K562 (cell line): ENCODE measurements at regions not wholly inside any gene's neighbourhood (a gene's known extent, or its start where the extent isn't known, plus 50 kb on each side); places are given as distances from the start of the nearest gene placed in this dataset.

Experiments used
- ILF3 ChIP-seq: fragments of 450-650 bp; IDR thresholded peaks from 2 replicates; pipeline ENCODE4 v1.6.1; 2018; ENCODE audit warnings: antibody characterized with exemption, mild to moderate bottlenecking, moderate library complexity, borderline replicate concordance
- KLF6 ChIP-seq: fragments of 250-450 bp; sonication (Bioruptor Pico); IDR thresholded peaks from 2 replicates; pipeline ENCODE4 v1.4.0; 2020; ENCODE audit warnings: mild to moderate bottlenecking, moderate library complexity, borderline replicate concordance
- MEF2A ChIP-seq: IDR thresholded peaks from 2 replicates; pipeline ENCODE4 v1.6.1; 2011; ENCODE audit warnings: low read depth, mild to moderate bottlenecking, low read length, moderate library complexity; ENCODE audit not compliant: control insufficient read depth
- MYC ChIP-seq, 2 experiments: fragments of 250-450 bp in 1 of 2; sonication (Bioruptor Pico) in 1 of 2; IDR thresholded peaks; 2 replicates each; pipeline versions ENCODE4 v1.5.1 to v1.6.1; 2012 to 2021; ENCODE audit warnings: low read depth in 2 of 2, borderline replicate concordance in 1 of 2, improper control_type of control experiment in 1 of 2, low read length in 1 of 2, mild to moderate bottlenecking in 1 of 2, moderate library complexity in 1 of 2
- RNF2 ChIP-seq: sonication (generic); IDR thresholded peaks from 2 replicates; pipeline ENCODE4 v1.6.1; 2016
- SIN3A ChIP-seq, 2 experiments: fragments of 150-350 bp in 1 of 2; IDR thresholded peaks; 2 replicates each; pipeline ENCODE4 v1.6.1; 2011 to 2016; ENCODE audit warnings: borderline replicate concordance in 2 of 2, low read depth in 2 of 2, low read length in 2 of 2, mild to moderate bottlenecking in 2 of 2, moderate library complexity in 2 of 2; ENCODE audit not compliant: control insufficient read depth in 1 of 2
- SRF ChIP-seq, 2 experiments: fragments of 250-450, 450-650 bp in 1 of 2; sonication (Bioruptor Pico) in 1 of 2; sonication (generic) in 1 of 2; formaldehyde crosslinking; IDR thresholded peaks; 2 replicates each; pipeline versions ENCODE4 v1.5.0 to v1.5.1; 2020 to 2022; ENCODE audit warnings: mild to moderate bottlenecking in 1 of 2, missing genetic modification reagents in 1 of 2
- STAT5B ChIP-seq: fragments of 250-450 bp; sonication (Bioruptor Pico); IDR thresholded peaks from 2 replicates; pipeline ENCODE4 v1.8.0; 2021; ENCODE audit warnings: mild to moderate bottlenecking, inconsistent platforms
- YY1 ChIP-seq, 3 experiments: IDR thresholded peaks; 2 replicates each; pipeline ENCODE4 v1.6.1; 2011; ENCODE audit warnings: low read length in 2 of 3, mild to moderate bottlenecking in 2 of 3, moderate library complexity in 2 of 3, borderline replicate concordance in 1 of 3, control low read depth in 1 of 3, low read depth in 1 of 3; ENCODE audit not compliant: insufficient read depth in 3 of 3, insufficient replicate concordance in 2 of 3, control insufficient read depth in 1 of 3, insufficient read length in 1 of 3; ENCODE audit errors: extremely low read depth in 1 of 3
- ZNF780A ChIP-seq: fragments of 250-450 bp; sonication (Bioruptor Pico); IDR thresholded peaks from 2 replicates; pipeline ENCODE4 v1.5.0; 2021; ENCODE audit warnings: mild to moderate bottlenecking
- TF ChIP-seq, protein P1 (sequence below), 2 experiments: fragments of 450-650 bp; IDR thresholded peaks; 2 replicates each; pipeline ENCODE4 v1.6.1; 2016
- TF ChIP-seq, protein P2 (sequence below): sonication (generic); formaldehyde crosslinking; IDR thresholded peaks from 2 replicates; pipeline ENCODE4 v1.8.1; 2022; ENCODE audit warnings: missing genetic modification reagents
- TF ChIP-seq, protein P3 (sequence below), 2 experiments: fragments of 450-650 bp in 1 of 2; sonication (generic) in 1 of 2; formaldehyde crosslinking in 1 of 2; IDR thresholded peaks in 1 of 2; conservative IDR thresholded peaks in 1 of 2; 2 replicates each; pipeline versions ENCODE4 v1.6.1 to v1.8.1; 2016 to 2023; ENCODE audit warnings: mild to moderate bottlenecking in 2 of 2, moderate library complexity in 2 of 2, inconsistent platforms in 1 of 2, missing genetic modification reagents in 1 of 2

DNA sequence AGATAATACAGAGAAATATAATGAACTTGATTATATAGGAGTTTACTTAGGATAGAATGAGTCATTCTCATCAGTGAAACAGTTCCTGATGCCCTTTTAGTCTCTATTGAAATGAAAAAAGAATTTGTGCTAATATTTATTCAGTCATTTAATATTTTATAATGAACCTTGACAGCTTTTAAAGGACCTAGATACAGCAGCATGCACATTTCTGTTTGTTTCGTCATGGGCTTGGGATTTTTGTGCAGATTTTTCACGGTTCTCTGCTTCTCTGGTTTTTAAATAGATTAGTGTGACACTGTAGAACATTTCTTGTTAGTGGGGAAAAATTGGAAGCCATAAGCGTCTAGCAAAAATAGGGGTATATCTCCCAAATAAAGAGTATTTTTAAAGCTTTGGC is 60.7 kb downstream of the NABP1 start:
- TF ChIP-seq, protein P1, sequence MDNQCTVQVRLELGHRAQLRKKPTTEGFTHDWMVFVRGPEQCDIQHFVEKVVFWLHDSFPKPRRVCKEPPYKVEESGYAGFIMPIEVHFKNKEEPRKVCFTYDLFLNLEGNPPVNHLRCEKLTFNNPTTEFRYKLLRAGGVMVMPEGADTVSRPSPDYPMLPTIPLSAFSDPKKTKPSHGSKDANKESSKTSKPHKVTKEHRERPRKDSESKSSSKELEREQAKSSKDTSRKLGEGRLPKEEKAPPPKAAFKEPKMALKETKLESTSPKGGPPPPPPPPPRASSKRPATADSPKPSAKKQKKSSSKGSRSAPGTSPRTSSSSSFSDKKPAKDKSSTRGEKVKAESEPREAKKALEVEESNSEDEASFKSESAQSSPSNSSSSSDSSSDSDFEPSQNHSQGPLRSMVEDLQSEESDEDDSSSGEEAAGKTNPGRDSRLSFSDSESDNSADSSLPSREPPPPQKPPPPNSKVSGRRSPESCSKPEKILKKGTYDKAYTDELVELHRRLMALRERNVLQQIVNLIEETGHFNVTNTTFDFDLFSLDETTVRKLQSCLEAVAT (IDR thresholded peaks at IDR 0.05) = no peak
- TF ChIP-seq ILF3 (no peak), MEF2A (no peak), SIN3A (IDR thresholded peaks at IDR 0.05; ENCODE audit: borderline replicate concordance in 2 of 2, control insufficient read depth in 1 of 2, low read depth in 2 of 2, low read length in 2 of 2) (no peak), KLF6 (no peak), ZNF780A (CRISPR knock-in tag) (no peak), RNF2 (no peak), STAT5B (no peak), YY1 (IDR thresholded peaks at IDR 0.05; ENCODE audit: borderline replicate concordance in 1 of 3, control insufficient read depth in 1 of 3, extremely low read depth in 1 of 3, insufficient read depth in 3 of 3, insufficient read length in 1 of 3, insufficient replicate concordance in 2 of 3, low read depth in 1 of 3, low read length in 2 of 3) (no peak), SRF (CRISPR knock-in tag; IDR thresholded peaks at IDR 0.05) (no peak), MYC (IDR thresholded peaks at IDR 0.05; ENCODE audit: low read depth, low read length) (no peak), MYC (CRISPR knock-in tag; IDR thresholded peaks at IDR 0.05; ENCODE audit: borderline replicate concordance, low read depth) (no peak)
- TF ChIP-seq, protein P2, sequence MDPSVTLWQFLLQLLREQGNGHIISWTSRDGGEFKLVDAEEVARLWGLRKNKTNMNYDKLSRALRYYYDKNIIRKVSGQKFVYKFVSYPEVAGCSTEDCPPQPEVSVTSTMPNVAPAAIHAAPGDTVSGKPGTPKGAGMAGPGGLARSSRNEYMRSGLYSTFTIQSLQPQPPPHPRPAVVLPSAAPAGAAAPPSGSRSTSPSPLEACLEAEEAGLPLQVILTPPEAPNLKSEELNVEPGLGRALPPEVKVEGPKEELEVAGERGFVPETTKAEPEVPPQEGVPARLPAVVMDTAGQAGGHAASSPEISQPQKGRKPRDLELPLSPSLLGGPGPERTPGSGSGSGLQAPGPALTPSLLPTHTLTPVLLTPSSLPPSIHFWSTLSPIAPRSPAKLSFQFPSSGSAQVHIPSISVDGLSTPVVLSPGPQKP (CRISPR knock-in tag) = no peak
- TF ChIP-seq, protein P3, sequence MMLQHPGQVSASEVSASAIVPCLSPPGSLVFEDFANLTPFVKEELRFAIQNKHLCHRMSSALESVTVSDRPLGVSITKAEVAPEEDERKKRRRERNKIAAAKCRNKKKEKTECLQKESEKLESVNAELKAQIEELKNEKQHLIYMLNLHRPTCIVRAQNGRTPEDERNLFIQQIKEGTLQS (IDR thresholded peaks at IDR 0.05) = no peak
- TF ChIP-seq, protein P3 (CRISPR knock-in tag; conservative IDR thresholded peaks at IDR 0.05) = no peak
